Adrenal gland (tissue), 5 donors: ENCODE measurements at regions not wholly inside any gene's neighbourhood (a gene's known extent, or its start where the extent isn't known, plus 50 kb on each side); places are given as distances from the start of the nearest gene placed in this dataset.

ENCODE experiments used
- CTCF ChIP-seq, 6 experiments: fragments of 450-650 bp in 4 of 6; fragments of 200-600 bp in 2 of 6; sonication (generic) in 1 of 6; IDR thresholded peaks; 1 replicate in 5 of 6; 2 replicates in 1 of 6; pipeline versions ENCODE4 v1.5.1 to v1.8.0; 2016 to 2021; ENCODE audit warnings: antibody characterized with exemption in 6 of 6, mild to moderate bottlenecking in 2 of 6, moderate library complexity in 1 of 6
- POLR2A ChIP-seq, 2 donors: fragments of 450-650 bp; IDR thresholded peaks; one replicate each; pipeline ENCODE4 v1.6.1; 2017; ENCODE audit warnings: antibody characterized with exemption in 2 of 2, mild to moderate bottlenecking in 2 of 2, moderate library complexity in 1 of 2
- donor health status: DM: no; HTN: no; CAD: no.

DNA sequence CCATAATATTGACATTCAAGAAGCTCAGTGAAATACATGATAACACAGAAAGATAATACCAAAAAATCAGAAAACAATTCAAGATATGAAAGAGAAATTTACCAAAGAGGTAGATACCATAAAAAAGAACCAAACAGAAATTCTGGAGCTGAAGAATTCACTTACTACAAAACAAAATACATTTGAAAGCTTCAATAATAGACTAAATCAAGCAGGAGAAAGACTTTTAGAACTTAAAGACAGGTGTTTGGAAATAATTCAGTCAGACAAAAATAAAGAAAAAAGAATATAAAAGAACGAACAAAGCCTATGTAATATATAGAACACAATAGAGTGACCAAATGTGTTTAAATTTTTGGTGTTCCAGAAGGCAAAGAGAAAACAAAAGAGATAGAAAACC lies 158.7 kb downstream of the MOBP start:
- TF ChIP-seq CTCF (IDR thresholded peaks at IDR 0.05) (no peak), POLR2A (IDR thresholded peaks at IDR 0.05) (no peak)
